Karpas-422 (cell line): ENCODE measurements at regions not wholly inside any gene's neighbourhood (a gene's known extent, or its start where the extent isn't known, plus 50 kb on each side); places are given as distances from the start of the nearest gene placed in this dataset.

Experiments
- DNase-seq: peaks from one replicate; pipeline ENCODE4 v3.0.0-alpha.2; 2015
- H2AFZ ChIP-seq: fragments of 200-600 bp; sonication (generic); 2 replicates; pipeline ENCODE4 v1.6.1; 2014; ENCODE audit warnings: antibody characterized with exemption, low read length, mixed read lengths
- H3K27ac ChIP-seq: fragments of 200-600 bp; sonication (generic); 2 replicates; pipeline ENCODE4 v1.5.1; 2014; ENCODE audit warnings: mild to moderate bottlenecking, low read length, moderate library complexity
- H3K27me3 ChIP-seq: fragments of 200-600 bp; sonication (generic); 2 replicates; pipeline ENCODE4 v1.6.1; 2014; ENCODE audit warnings: low read length, mixed read lengths
- H3K36me3 ChIP-seq: fragments of 200-600 bp; sonication (generic); 2 replicates; pipeline ENCODE4 v1.6.1; 2014; ENCODE audit warnings: low read length, mixed read lengths; ENCODE audit not compliant: insufficient read depth
- H3K4me1 ChIP-seq: fragments of 200-600 bp; sonication (generic); 2 replicates; pipeline ENCODE4 v1.6.1; 2014; ENCODE audit warnings: mild to moderate bottlenecking, low read length, mixed read lengths
- H3K4me2 ChIP-seq: fragments of 200-600 bp; sonication (generic); 2 replicates; pipeline ENCODE4 v1.6.1; 2014; ENCODE audit warnings: low read length, low read depth, mild to moderate bottlenecking; ENCODE audit not compliant: poor library complexity, severe bottlenecking
- H3K4me3 ChIP-seq: fragments of 200-600 bp; sonication (generic); 2 replicates; pipeline ENCODE4 v1.5.1; 2014; ENCODE audit warnings: mild to moderate bottlenecking, antibody characterized with exemption, low read length, mixed read lengths
- H3K79me2 ChIP-seq: fragments of 200-600 bp; sonication (generic); 2 replicates; pipeline ENCODE4 v1.6.1; 2014; ENCODE audit warnings: mild to moderate bottlenecking, low read length, mixed read lengths
- H3K9ac ChIP-seq: fragments of 200-600 bp; sonication (generic); 2 replicates; pipeline ENCODE4 v1.6.0; 2014; ENCODE audit warnings: low read length
- H3K9me2 ChIP-seq: fragments of 200-600 bp; sonication (generic), shearing (Covaris generic); replicated peaks from 2 replicates; pipeline ENCODE4 v1.6.0; 2014; ENCODE audit warnings: mild to moderate bottlenecking, low read length, moderate library complexity; ENCODE audit not compliant: insufficient read depth
- H3K9me3 ChIP-seq: fragments of 300-700, 200-600 bp; sonication (generic); 2 replicates; pipeline ENCODE4 v1.6.1; 2014; ENCODE audit warnings: low read length, mixed read lengths
- H4K20me1 ChIP-seq: fragments of 200-600 bp; sonication (generic); 2 replicates; pipeline ENCODE4 v1.6.1; 2014; ENCODE audit warnings: mild to moderate bottlenecking, antibody characterized with exemption, low read length, low read depth; ENCODE audit not compliant: insufficient read depth

- Histone ChIP-seq H3K4me1 (peaks cover 46% of the 10 kb centered on the region), H2AFZ (no peak overlapping the region), H3K36me3 (no peaks in the 10 kb centered on the region), H3K27ac (no peak overlapping the region), H3K79me2 (no peaks in the 10 kb centered on the region), H3K4me2 (no peak overlapping the region), H3K9ac (no peak overlapping the region), H3K27me3 (no peaks in the 10 kb centered on the region), H4K20me1 (no peaks in the 10 kb centered on the region), H3K9me2 (no peaks in the 10 kb centered on the region), H3K4me3 (no peak overlapping the region), H3K9me3 (no peaks in the 10 kb centered on the region)
- no peak for DNase-seq
These were observed 270.1 kb upstream of the AGTR2 start for GRCh38 chrX:115900425-115900824.

DNA sequence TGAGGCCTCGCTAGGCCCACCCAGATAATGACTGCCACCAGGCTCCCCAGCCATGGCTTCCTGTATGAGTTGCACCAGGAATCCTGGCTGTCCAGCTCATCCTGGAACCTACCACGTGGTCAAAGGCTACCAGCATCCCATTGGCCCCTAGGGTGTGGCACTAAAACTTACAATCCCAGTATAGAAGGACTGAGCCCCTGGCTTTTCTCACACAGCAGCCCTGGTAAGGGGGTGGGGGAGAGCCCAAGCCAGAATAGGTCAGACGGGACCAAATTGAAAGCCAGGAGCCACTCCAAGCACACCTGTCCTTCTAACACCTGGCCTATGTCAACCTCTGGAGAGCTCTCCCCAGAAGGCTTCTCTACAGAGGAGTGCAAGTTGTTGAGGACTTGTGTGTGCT, 269.3 kb upstream of the AGTR2 start:
- Histone ChIP-seq H3K9me3 (no peaks in the 10 kb centered on the region), H2AFZ (no peak overlapping the region), H3K9ac (no peak overlapping the region), H3K4me3 (no peak overlapping the region), H3K27me3 (no peaks in the 10 kb centered on the region), H3K9me2 (no peaks in the 10 kb centered on the region), H3K4me2 (no peak overlapping the region), H3K36me3 (no peaks in the 10 kb centered on the region), H4K20me1 (no peaks in the 10 kb centered on the region), H3K4me1 (peaks cover 50% of the 10 kb centered on the region), H3K27ac (no peak overlapping the region), H3K79me2 (no peaks in the 10 kb centered on the region)
- no peak for DNase-seq

- peaks cover 50% of the 10 kb centered on the region for H3K4me1 ChIP-seq
- H3K27me3 ChIP-seq: no peaks in the 10 kb centered on the region
- H3K9me3 ChIP-seq: no peaks in the 10 kb centered on the region
- no peak overlapping the region for H3K4me3 ChIP-seq
- H3K9ac ChIP-seq: no peak overlapping the region
- H3K36me3 ChIP-seq: no peaks in the 10 kb centered on the region
- H3K4me2 ChIP-seq: no peak overlapping the region
- H3K79me2 ChIP-seq: no peaks in the 10 kb centered on the region
- H3K9me2 ChIP-seq: no peaks in the 10 kb centered on the region
- no peak for DNase-seq
- H2AFZ ChIP-seq: no peak overlapping the region
- H4K20me1 ChIP-seq: no peaks in the 10 kb centered on the region
- no peak overlapping the region for H3K27ac ChIP-seq
These were observed 267.5 kb upstream of the AGTR2 start for GRCh38 chrX:115902995-115903394.

- Histone ChIP-seq H2AFZ (no peak overlapping the region), H3K27me3 (no peaks in the 10 kb centered on the region), H3K4me1 (peaks cover 36% of the 10 kb centered on the region), H3K9me2 (no peaks in the 10 kb centered on the region), H3K79me2 (no peaks in the 10 kb centered on the region), H4K20me1 (no peaks in the 10 kb centered on the region), H3K9me3 (peaks cover 6% of the 10 kb centered on the region), H3K4me3 (no peak overlapping the region), H3K9ac (no peak overlapping the region), H3K27ac (0 out of 2 replicates have a peak overlapping the region, but pooled peaks have one; percentile 17), H3K36me3 (no peaks in the 10 kb centered on the region), H3K4me2 (no peak overlapping the region)
- DNase-seq: peak; percentile 70
These were observed 264.3 kb upstream of the AGTR2 start for GRCh38 chrX:115906276-115906675.

- Histone ChIP-seq H3K4me3 (no peak overlapping the region), H3K9me2 (no peaks in the 10 kb centered on the region), H3K9ac (no peak overlapping the region), H3K27ac (peak overlapping the region; percentile 17; the same call in 1 of the 2 replicates), H3K36me3 (no peaks in the 10 kb centered on the region), H3K79me2 (no peaks in the 10 kb centered on the region), H2AFZ (no peak overlapping the region), H3K9me3 (peaks cover 6% of the 10 kb centered on the region), H3K4me2 (no peak overlapping the region), H4K20me1 (no peaks in the 10 kb centered on the region), H3K4me1 (peaks cover 42% of the 10 kb centered on the region), H3K27me3 (no peaks in the 10 kb centered on the region)
- no peak for DNase-seq
These were observed 263.7 kb upstream of the AGTR2 start for GRCh38 chrX:115906881-115907280.

DNA sequence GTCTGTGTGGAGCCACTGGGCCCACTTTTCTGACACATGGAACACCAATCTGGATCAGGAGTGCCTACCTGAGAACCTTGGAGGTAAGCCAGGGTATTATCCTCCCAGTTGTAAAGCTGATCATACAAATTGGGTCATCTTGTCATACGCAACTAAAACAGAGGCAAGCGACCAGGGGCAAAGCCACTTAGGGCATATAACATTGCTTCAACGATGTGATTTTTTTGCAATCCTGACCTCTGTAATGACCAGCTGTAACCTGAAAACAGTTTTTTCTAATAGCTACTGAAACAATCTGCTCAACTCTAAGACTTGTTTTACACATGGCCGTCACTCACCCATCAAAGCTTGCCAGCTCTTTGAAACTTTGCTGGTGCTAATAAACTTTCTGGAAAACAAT, 261.5 kb upstream of the AGTR2 start:
- no peaks in the 10 kb centered on the region for H3K36me3 ChIP-seq
- no peak overlapping the region for H3K9ac ChIP-seq
- H3K4me2 ChIP-seq: no peak overlapping the region
- H3K27ac ChIP-seq: no peak overlapping the region
- no peaks in the 10 kb centered on the region for H3K9me2 ChIP-seq
- no peaks in the 10 kb centered on the region for H4K20me1 ChIP-seq
- peaks cover 63% of the 10 kb centered on the region for H3K4me1 ChIP-seq
- H3K27me3 ChIP-seq: no peaks in the 10 kb centered on the region
- H3K9me3 ChIP-seq: peaks cover 6% of the 10 kb centered on the region
- no peak overlapping the region for H2AFZ ChIP-seq
- no peak for DNase-seq
- H3K79me2 ChIP-seq: no peaks in the 10 kb centered on the region
- no peak overlapping the region for H3K4me3 ChIP-seq

- Histone ChIP-seq H3K27me3 (no peaks in the 10 kb centered on the region), H3K9ac (peak overlapping the region; percentile 46), H3K27ac (peak overlapping the region; percentile 95), H3K4me1 (peaks cover 45% of the 10 kb centered on the region), H3K79me2 (no peaks in the 10 kb centered on the region), H4K20me1 (no peaks in the 10 kb centered on the region), H3K4me3 (no peak overlapping the region), H3K4me2 (no peak overlapping the region), H3K9me2 (no peaks in the 10 kb centered on the region), H3K9me3 (peaks cover 6% of the 10 kb centered on the region), H3K36me3 (no peaks in the 10 kb centered on the region), H2AFZ (0 out of 2 replicates have a peak overlapping the region, but pooled peaks have one; percentile 21)
- no peak for DNase-seq
These were observed 258.6 kb upstream of the AGTR2 start for GRCh38 chrX:115911967-115912366.

DNA sequence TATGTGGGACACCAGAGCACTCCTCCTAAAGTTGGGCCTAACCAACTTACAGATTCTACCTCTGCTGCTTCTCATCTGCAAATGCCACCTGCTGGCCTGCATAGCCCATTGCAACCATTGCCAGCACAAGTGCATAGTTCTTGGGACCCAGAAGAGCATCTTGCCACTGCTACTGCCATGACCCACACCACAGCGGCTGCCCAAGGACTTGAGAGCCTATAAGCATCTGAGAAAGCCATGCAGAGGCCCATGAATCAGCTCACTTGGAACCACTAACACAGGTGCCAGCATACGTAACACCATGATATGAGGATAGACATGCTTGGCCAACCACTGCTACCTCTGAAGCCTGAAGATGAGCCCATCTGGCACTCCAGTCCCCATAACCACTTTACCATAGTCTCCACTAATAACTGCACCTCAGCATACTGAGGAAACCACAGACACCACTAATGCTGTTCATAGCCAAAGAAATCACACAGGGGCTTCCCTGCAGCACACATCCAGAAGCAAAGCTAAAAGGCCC, 258.1 kb upstream of the AGTR2 start:
- Histone ChIP-seq H3K9me2 (no peaks in the 10 kb centered on the region), H3K4me1 (peaks cover 41% of the 10 kb centered on the region), H3K79me2 (no peaks in the 10 kb centered on the region), H3K9ac (peak overlapping the region; percentile 46), H3K9me3 (peaks cover 6% of the 10 kb centered on the region), H3K27me3 (no peaks in the 10 kb centered on the region), H3K27ac (peak overlapping the region; percentile 95), H2AFZ (0 out of 2 replicates have a peak overlapping the region, but pooled peaks have one; percentile 21), H3K4me2 (peak overlapping the region; percentile 55), H3K4me3 (no peak overlapping the region), H3K36me3 (no peaks in the 10 kb centered on the region), H4K20me1 (no peaks in the 10 kb centered on the region)
- DNase-seq: peak; percentile 93
